ENCODE measurements at regions not wholly inside any gene's neighbourhood (a gene's known extent, or its start where the extent isn't known, plus 50 kb on each side); places are given as distances from the start of the nearest gene placed in this dataset.

DNA sequence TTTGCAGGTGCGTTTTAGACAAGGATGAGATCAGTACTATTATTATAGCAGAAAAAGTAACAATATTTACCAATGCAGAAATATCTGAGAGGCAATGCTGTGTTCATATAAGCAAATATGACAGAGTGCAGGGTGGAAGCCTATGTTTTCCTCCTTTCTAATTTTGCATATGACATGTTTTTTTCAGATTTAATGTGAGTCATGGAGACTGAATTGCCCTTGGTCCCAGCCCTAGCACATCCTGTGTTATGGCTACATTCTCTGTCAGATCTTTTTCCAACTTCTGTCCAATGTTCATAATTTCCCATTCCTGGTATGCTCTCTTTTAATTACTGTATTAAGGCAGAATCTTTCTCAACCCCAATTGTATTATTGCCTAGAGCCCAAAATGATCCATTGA is 165.6 kb downstream of the SLC7A11 start:
- TF ChIP-seq POLR2A (IDR thresholded peaks at IDR 0.05; ENCODE audit: low read depth, low read length) (no peak), CTCF (conservative IDR thresholded peaks at IDR 0.05; ENCODE audit: low read depth, low read length) (no peak), SMC3 (IDR thresholded peaks at IDR 0.05; ENCODE audit: low read depth, low read length) (no peak), ELK1 (IDR thresholded peaks at IDR 0.05; ENCODE audit: borderline replicate concordance, low read depth, low read length) (no peak), RAD21 (IDR thresholded peaks at IDR 0.05; ENCODE audit: low read length) (no peak), CHD1 (IDR thresholded peaks at IDR 0.05; ENCODE audit: low read depth, low read length) (no peak), MAZ (IDR thresholded peaks at IDR 0.05; ENCODE audit: borderline replicate concordance, low read depth, low read length) (no peak), BHLHE40 (IDR thresholded peaks at IDR 0.05; ENCODE audit: low read depth, low read length) (no peak), CEBPB (IDR thresholded peaks at IDR 0.05; ENCODE audit: low read depth, low read length) (no peak), NFE2L2 (IDR thresholded peaks at IDR 0.05; ENCODE audit: low read depth, low read length) (no peak), MAFK (IDR thresholded peaks at IDR 0.05; ENCODE audit: low read depth, low read length) (no peak), RFX5 (IDR thresholded peaks at IDR 0.05; ENCODE audit: low read depth, low read length) (no peak), RCOR1 (IDR thresholded peaks at IDR 0.05; ENCODE audit: insufficient replicate concordance, low read length) (no peak)
- TF ChIP-seq, protein P1, sequence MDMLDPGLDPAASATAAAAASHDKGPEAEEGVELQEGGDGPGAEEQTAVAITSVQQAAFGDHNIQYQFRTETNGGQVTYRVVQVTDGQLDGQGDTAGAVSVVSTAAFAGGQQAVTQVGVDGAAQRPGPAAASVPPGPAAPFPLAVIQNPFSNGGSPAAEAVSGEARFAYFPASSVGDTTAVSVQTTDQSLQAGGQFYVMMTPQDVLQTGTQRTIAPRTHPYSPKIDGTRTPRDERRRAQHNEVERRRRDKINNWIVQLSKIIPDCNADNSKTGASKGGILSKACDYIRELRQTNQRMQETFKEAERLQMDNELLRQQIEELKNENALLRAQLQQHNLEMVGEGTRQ (IDR thresholded peaks at IDR 0.05; ENCODE audit: low read depth, low read length), result no peak

Data from IMR-90 (cell line).